Ishikawa (cell line): ENCODE measurements at regions not wholly inside any gene's neighbourhood (a gene's known extent, or its start where the extent isn't known, plus 50 kb on each side); places are given as distances from the start of the nearest gene placed in this dataset.

ENCODE experiments used
- CREB1 ChIP-seq: IDR thresholded peaks from 2 replicates; pipeline ENCODE4 v1.6.1; 2012; ENCODE audit warnings: low read depth
- EGR1 ChIP-seq: IDR thresholded peaks from 2 replicates; pipeline ENCODE4 v1.6.1; 2012
- TEAD4 ChIP-seq: IDR thresholded peaks from 2 replicates; pipeline ENCODE4 v1.6.1; 2012

DNA sequence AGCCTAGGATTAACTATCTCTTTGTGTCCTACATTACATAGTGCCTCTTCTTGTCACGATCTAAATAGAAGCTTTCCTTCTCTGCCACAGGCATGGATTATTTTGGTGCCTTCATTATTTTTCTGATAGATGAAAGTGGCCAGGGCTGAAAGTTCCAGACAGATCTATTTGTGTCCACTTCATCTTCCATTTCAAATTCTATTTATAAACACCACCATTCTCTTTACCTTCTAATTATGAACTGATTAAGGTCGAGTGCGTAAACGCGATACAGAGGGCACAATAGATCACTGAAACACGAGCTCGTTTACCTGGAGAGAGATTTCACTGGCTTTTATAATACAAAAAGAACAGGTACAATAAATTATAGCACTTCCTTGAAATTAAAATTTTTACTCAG is 105.0 kb downstream of the EDEM1 start:
- TF ChIP-seq CREB1 = no peak
- TF ChIP-seq EGR1 = no peak
- TF ChIP-seq TEAD4 = no peak
